PC-9 (cell line): ENCODE measurements at regions not wholly inside any gene's neighbourhood (a gene's known extent, or its start where the extent isn't known, plus 50 kb on each side); places are given as distances from the start of the nearest gene placed in this dataset.

ENCODE experiments used
- EZH2 ChIP-seq: fragments of 200-600 bp; sonication (generic); IDR thresholded peaks from 2 replicates; pipeline ENCODE4 v1.8.0; 2017; ENCODE audit warnings: antibody characterized with exemption, low read depth
- TF ChIP-seq, protein P1 (sequence below): fragments of 200-600 bp; sonication (generic); conservative IDR thresholded peaks from 2 replicates; pipeline ENCODE4 v1.6.1; 2017; ENCODE audit warnings: mixed run types, antibody characterized with exemption, mild to moderate bottlenecking, moderate library complexity

DNA sequence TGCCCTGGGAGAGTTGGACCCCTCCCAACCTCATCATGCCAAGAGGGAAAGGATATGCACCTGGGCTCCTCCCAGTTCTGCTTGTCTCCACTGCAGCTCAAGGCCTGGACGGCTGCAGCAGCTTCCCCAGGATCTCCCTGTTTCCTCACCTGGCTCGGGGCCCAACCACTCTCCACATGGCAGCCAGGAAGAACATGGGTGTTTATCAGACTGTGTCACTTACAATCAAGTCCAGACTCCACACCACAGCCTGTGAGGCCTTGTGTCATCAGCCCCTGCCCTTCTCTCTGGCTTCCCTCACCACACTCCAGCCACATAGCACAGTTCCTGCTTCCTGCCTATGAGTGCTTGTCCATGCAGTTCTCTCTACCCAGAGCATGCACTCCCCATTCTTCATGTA, 534.4 kb downstream of the EPHB1 start:
- TF ChIP-seq, protein P1, sequence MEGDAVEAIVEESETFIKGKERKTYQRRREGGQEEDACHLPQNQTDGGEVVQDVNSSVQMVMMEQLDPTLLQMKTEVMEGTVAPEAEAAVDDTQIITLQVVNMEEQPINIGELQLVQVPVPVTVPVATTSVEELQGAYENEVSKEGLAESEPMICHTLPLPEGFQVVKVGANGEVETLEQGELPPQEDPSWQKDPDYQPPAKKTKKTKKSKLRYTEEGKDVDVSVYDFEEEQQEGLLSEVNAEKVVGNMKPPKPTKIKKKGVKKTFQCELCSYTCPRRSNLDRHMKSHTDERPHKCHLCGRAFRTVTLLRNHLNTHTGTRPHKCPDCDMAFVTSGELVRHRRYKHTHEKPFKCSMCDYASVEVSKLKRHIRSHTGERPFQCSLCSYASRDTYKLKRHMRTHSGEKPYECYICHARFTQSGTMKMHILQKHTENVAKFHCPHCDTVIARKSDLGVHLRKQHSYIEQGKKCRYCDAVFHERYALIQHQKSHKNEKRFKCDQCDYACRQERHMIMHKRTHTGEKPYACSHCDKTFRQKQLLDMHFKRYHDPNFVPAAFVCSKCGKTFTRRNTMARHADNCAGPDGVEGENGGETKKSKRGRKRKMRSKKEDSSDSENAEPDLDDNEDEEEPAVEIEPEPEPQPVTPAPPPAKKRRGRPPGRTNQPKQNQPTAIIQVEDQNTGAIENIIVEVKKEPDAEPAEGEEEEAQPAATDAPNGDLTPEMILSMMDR: no peak
- no peak for TF ChIP-seq EZH2
